ENCODE measurements at regions not wholly inside any gene's neighbourhood (a gene's known extent, or its start where the extent isn't known, plus 50 kb on each side); places are given as distances from the start of the nearest gene placed in this dataset.

- no peak for TF ChIP-seq CTCF (conservative IDR thresholded peaks at IDR 0.05 in 1 of 2, IDR thresholded peaks at IDR 0.05 in 1 of 2; ENCODE audit: extremely low read depth in 1 of 2, insufficient read depth in 1 of 2, low read depth in 1 of 2, low read length in 2 of 2)
- no peak for TF ChIP-seq EZH2 (IDR thresholded peaks at IDR 0.05; ENCODE audit: borderline replicate concordance, low read length)
Measured at GRCh38 chr3:166104938-166105337, 267.7 kb upstream of the BCHE start.

Measured in mammary epithelial cell (primary cell).